ENCODE measurements at regions not wholly inside any gene's neighbourhood (a gene's known extent, or its start where the extent isn't known, plus 50 kb on each side); places are given as distances from the start of the nearest gene placed in this dataset.

DNA sequence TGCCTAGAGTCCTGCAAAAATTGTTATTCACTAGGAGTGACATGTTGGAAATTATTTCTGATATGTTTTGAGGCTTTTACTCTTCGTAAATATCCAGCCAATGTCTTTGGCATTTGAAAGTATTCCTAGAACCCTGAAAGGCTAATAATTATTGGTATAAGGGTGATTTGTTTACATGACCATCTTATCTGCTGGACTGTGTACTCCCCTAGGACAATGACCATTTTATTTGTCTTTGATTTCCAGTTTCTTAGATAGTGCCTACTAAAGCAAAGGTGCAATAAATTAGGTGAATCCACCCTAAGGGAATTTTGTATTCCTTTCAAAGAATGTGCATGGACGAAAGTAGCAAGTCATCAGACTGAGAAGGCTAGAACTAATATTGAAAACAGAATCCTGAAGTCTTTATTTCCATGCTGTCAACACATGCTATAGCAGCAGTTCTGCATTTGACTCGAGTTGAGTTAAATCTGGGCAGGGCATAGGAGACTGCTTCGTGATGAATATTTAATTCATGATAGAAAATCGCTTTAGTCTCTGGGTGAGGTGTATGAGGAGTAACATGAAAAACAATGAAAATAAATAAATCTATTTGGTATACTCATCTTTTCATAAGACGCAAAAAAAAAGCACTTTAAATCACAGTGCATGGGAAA, 235.7 kb downstream of the GPD2 start:
- Histone ChIP-seq H2AFZ (ENCODE audit: low read length) (no peak overlapping the region), H3K4me1 (ENCODE audit: insufficient read depth, low read length) (no peaks in the 10 kb centered on the region), H3K27me3 (ENCODE audit: control insufficient read depth in 1 of 2, insufficient read depth in 2 of 2, low read length in 2 of 2) (no peaks in the 10 kb centered on the region), H3K9me3 (ENCODE audit: low read length) (peaks cover 28% of the 10 kb centered on the region), H3K79me2 (ENCODE audit: insufficient read depth, low read length) (no peaks in the 10 kb centered on the region), H3K27ac (ENCODE audit: extremely low read length, insufficient read depth, low read length) (no peak overlapping the region), H3K4me2 (ENCODE audit: low read depth, low read length) (no peak overlapping the region), H3K9ac (ENCODE audit: insufficient read depth, low read depth, low read length) (no peak overlapping the region), H4K20me1 (ENCODE audit: insufficient read depth, low read length) (no peaks in the 10 kb centered on the region), H3K36me3 (replicated peaks in 1 of 2; ENCODE audit: control insufficient read depth in 1 of 2, insufficient read depth in 2 of 2, low read length in 2 of 2) (no peaks in the 10 kb centered on the region), H3K4me3 (replicated peaks in 1 of 3; ENCODE audit: insufficient read depth in 1 of 3, low read depth in 2 of 3, low read length in 3 of 3) (no peak overlapping the region)
- intact Hi-C loops (cut with micrococcal nuclease; ENCODE audit: unreplicated experiment) (no loop called here), in situ Hi-C loops (cut with HindIII; ENCODE audit: extremely low pct_ligation_motif_present, low pct_unique_long_range_greater_than_20kb) (no loop called here)
- TF ChIP-seq KLF11 (CRISPR knock-in tag; IDR thresholded peaks at IDR 0.05) (no peak), JUN (CRISPR knock-in tag; IDR thresholded peaks at IDR 0.05) (no peak), TEAD2 (CRISPR knock-in tag; IDR thresholded peaks at IDR 0.05) (no peak), ZNF709 (CRISPR knock-in tag; IDR thresholded peaks at IDR 0.05) (no peak)
- BruUV-seq (replicated peaks), result no TSS peak
- ChIA-PET CTCF (ENCODE audit: low intra/inter-chr PET ratio, low total read pairs) (no interaction called here), POLR2A (no interaction called here)
- WGBS (ENCODE audit: low lambda C conversion rate), result 9% methylated on average over 6 of the region's 6 CpGs
- ATAC-seq, result no peak
- no peak for FAIRE-seq
- no peak for DNase-seq (ENCODE audit: low spot score)

DNA sequence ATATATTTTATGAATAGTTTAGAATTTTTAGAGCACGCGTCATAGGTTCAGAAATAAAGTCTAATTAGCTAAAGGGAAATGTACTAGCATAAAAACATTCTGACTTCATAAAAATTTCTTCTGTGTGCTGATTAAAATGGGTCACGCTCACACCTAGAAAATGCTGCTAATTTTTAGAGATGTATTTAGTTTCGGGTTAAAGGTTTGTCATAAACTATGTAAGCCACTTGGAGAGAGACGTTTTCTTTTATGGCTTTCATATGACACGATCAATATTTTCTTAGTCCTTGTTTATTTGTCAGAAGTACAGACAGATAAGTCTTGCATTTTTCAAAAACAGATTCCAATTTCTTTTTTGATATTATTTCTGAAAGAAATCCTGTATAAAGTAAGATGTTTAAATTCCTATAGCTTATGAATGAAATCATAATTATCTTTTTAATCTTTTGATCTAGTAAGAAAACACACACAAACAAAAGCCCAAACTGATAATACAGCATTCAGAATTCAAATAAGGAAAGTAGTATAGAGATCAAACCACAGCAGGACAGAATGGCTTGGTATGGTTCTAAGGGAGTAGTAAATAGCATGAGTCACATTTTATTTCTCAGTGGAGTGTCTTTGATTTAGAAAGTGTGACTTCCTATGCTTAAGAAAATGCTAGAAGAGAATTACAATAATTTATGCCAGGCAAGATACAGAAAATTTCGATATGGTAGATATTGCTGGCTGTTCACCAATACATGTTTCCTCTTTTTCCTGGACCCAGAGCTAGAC, 236.6 kb downstream of the GPD2 start:
- H3K36me3 ChIP-seq (replicated peaks in 1 of 2; ENCODE audit: control insufficient read depth in 1 of 2, insufficient read depth in 2 of 2, low read length in 2 of 2), result no peaks in the 10 kb centered on the region
- ATAC-seq (no peak), FAIRE-seq (no peak), DNase-seq (ENCODE audit: low spot score) (no peak)
- WGBS (ENCODE audit: low lambda C conversion rate), result 6% methylated on average over 7 of the region's 7 CpGs
- no peak overlapping the region for H3K27ac ChIP-seq (ENCODE audit: extremely low read length, insufficient read depth, low read length)
- peaks cover 20% of the 10 kb centered on the region for H3K9me3 ChIP-seq (ENCODE audit: low read length)
- no peaks in the 10 kb centered on the region for H4K20me1 ChIP-seq (ENCODE audit: insufficient read depth, low read length)
- POLR2A ChIA-PET, result no interaction called here
- no peak overlapping the region for H2AFZ ChIP-seq (ENCODE audit: low read length)
- no peak overlapping the region for H3K4me3 ChIP-seq (replicated peaks in 1 of 3; ENCODE audit: insufficient read depth in 1 of 3, low read depth in 2 of 3, low read length in 3 of 3)
- no peak overlapping the region for H3K9ac ChIP-seq (ENCODE audit: insufficient read depth, low read depth, low read length)
- intact Hi-C loops (cut with micrococcal nuclease; ENCODE audit: unreplicated experiment), result no loop called here
- CTCF ChIA-PET (ENCODE audit: low intra/inter-chr PET ratio, low total read pairs), result no interaction called here
- no peaks in the 10 kb centered on the region for H3K4me1 ChIP-seq (ENCODE audit: insufficient read depth, low read length)
- H3K79me2 ChIP-seq (ENCODE audit: insufficient read depth, low read length), result no peaks in the 10 kb centered on the region
- in situ Hi-C loops (cut with HindIII; ENCODE audit: extremely low pct_ligation_motif_present, low pct_unique_long_range_greater_than_20kb), result no loop called here
- no peaks in the 10 kb centered on the region for H3K27me3 ChIP-seq (ENCODE audit: control insufficient read depth in 1 of 2, insufficient read depth in 2 of 2, low read length in 2 of 2)
- no TSS peak for BruUV-seq (replicated peaks)
- H3K4me2 ChIP-seq (ENCODE audit: low read depth, low read length), result no peak overlapping the region
- no peak for TF ChIP-seq CHD4 (IDR thresholded peaks at IDR 0.05; ENCODE audit: borderline replicate concordance, low read length)
- TF ChIP-seq KMT2A (CRISPR knock-in tag; IDR thresholded peaks at IDR 0.05), result no peak
- TF ChIP-seq, protein P1, sequence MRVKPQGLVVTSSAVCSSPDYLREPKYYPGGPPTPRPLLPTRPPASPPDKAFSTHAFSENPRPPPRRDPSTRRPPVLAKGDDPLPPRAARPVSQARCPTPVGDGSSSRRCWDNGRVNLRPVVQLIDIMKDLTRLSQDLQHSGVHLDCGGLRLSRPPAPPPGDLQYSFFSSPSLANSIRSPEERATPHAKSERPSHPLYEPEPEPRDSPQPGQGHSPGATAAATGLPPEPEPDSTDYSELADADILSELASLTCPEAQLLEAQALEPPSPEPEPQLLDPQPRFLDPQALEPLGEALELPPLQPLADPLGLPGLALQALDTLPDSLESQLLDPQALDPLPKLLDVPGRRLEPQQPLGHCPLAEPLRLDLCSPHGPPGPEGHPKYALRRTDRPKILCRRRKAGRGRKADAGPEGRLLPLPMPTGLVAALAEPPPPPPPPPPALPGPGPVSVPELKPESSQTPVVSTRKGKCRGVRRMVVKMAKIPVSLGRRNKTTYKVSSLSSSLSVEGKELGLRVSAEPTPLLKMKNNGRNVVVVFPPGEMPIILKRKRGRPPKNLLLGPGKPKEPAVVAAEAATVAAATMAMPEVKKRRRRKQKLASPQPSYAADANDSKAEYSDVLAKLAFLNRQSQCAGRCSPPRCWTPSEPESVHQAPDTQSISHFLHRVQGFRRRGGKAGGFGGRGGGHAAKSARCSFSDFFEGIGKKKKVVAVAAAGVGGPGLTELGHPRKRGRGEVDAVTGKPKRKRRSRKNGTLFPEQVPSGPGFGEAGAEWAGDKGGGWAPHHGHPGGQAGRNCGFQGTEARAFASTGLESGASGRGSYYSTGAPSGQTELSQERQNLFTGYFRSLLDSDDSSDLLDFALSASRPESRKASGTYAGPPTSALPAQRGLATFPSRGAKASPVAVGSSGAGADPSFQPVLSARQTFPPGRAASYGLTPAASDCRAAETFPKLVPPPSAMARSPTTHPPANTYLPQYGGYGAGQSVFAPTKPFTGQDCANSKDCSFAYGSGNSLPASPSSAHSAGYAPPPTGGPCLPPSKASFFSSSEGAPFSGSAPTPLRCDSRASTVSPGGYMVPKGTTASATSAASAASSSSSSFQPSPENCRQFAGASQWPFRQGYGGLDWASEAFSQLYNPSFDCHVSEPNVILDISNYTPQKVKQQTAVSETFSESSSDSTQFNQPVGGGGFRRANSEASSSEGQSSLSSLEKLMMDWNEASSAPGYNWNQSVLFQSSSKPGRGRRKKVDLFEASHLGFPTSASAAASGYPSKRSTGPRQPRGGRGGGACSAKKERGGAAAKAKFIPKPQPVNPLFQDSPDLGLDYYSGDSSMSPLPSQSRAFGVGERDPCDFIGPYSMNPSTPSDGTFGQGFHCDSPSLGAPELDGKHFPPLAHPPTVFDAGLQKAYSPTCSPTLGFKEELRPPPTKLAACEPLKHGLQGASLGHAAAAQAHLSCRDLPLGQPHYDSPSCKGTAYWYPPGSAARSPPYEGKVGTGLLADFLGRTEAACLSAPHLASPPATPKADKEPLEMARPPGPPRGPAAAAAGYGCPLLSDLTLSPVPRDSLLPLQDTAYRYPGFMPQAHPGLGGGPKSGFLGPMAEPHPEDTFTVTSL (CRISPR knock-in tag; IDR thresholded peaks at IDR 0.05; ENCODE audit: borderline replicate concordance), result no peak
- TF ChIP-seq, protein P2, sequence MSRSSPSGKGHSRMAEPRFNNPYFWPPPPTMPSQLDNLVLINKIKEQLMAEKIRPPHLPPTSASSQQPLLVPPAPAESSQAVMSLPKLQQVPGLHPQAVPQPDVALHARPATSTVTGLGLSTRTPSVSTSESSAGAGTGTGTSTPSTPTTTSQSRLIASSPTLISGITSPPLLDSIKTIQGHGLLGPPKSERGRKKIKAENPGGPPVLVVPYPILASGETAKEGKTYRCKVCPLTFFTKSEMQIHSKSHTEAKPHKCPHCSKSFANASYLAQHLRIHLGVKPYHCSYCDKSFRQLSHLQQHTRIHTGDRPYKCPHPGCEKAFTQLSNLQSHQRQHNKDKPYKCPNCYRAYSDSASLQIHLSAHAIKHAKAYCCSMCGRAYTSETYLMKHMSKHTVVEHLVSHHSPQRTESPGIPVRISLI (CRISPR knock-in tag; IDR thresholded peaks at IDR 0.05; ENCODE audit: borderline replicate concordance), result no peak
- no peak for TF ChIP-seq MAFF (IDR thresholded peaks at IDR 0.05; ENCODE audit: low read depth, low read length)
- no peak for TF ChIP-seq ZBTB3 (CRISPR knock-in tag; IDR thresholded peaks at IDR 0.05; ENCODE audit: borderline replicate concordance, low read depth)
- no peak for TF ChIP-seq ZFP41 (CRISPR knock-in tag; IDR thresholded peaks at IDR 0.05; ENCODE audit: borderline replicate concordance)
- TF ChIP-seq FOXM1 (CRISPR knock-in tag; IDR thresholded peaks at IDR 0.05), result no peak

Data from HepG2 (cell line).